A673 (cell line): ENCODE measurements at regions not wholly inside any gene's neighbourhood (a gene's known extent, or its start where the extent isn't known, plus 50 kb on each side); places are given as distances from the start of the nearest gene placed in this dataset.
"Not testable (repeated sequence)": the region's sequence is repeated elsewhere in the genome, so short reads cannot be mapped to it uniquely, and the experiment has no call there.

Experiments used
- BruUV-seq: library from RNA; stranded (reverse); fragments of 400-500 nt; replicated peaks from 2 replicates; lab custom pipeline; 2021; lab: Mats Ljungman, UMichigan
- CTCF ChIA-PET: fragments of 300-600 bp; sonication (Branson Sonifier 250); formaldehyde crosslinking; loops from one replicate; lab custom pipeline; 2022; ENCODE audit warnings: antibody characterized with exemption; lab: Charles Lee
- POLR2A ChIA-PET: fragments of 300-600 bp; sonication (Branson Sonifier 250); formaldehyde crosslinking; loops from one replicate; lab custom pipeline; 2022; ENCODE audit warnings: antibody characterized with exemption; ENCODE audit not compliant: low non-redundant PET; lab: Charles Lee
- DNase-seq: peaks from one replicate; pipeline ENCODE4 v3.0.0-alpha.2; 2015; ENCODE audit warnings: low spot score
- H3K27ac ChIP-seq: fragments of 200-600 bp; sonication (generic); 2 replicates; pipeline ENCODE4 v1.5.1; 2016; ENCODE audit warnings: mixed run types, low read depth, mild to moderate bottlenecking, mixed read lengths, antibody characterized with exemption, low read length; ENCODE audit not compliant: poor library complexity, severe bottlenecking
- H3K27me3 ChIP-seq: fragments of 200-600 bp; sonication (generic); replicated peaks from 2 replicates; pipeline ENCODE4 v1.6.1; 2017; ENCODE audit warnings: mixed run types, low read depth, mild to moderate bottlenecking, mixed read lengths, antibody characterized with exemption, low read length; ENCODE audit not compliant: insufficient read depth, poor library complexity
- H3K36me3 ChIP-seq: fragments of 200-600 bp; sonication (generic); 2 replicates; pipeline ENCODE4 v1.6.1; 2016; ENCODE audit warnings: mixed run types, mild to moderate bottlenecking, mixed read lengths, antibody characterized with exemption, low read length; ENCODE audit not compliant: insufficient read depth, poor library complexity, severe bottlenecking
- H3K4me1 ChIP-seq: fragments of 200-600 bp; sonication (generic); 2 replicates; pipeline ENCODE4 v1.6.1; 2017; ENCODE audit warnings: mixed run types, mild to moderate bottlenecking, mixed read lengths, antibody characterized with exemption, low read length; ENCODE audit not compliant: insufficient read depth, poor library complexity, severe bottlenecking
- H3K4me3 ChIP-seq: fragments of 200-600 bp; sonication (generic); 2 replicates; pipeline ENCODE4 v1.5.1; 2016; ENCODE audit warnings: low read depth, mixed run types, mild to moderate bottlenecking, mixed read lengths, low read length; ENCODE audit not compliant: poor library complexity, severe bottlenecking
- H3K9me3 ChIP-seq: fragments of 200-600 bp; sonication (generic); 2 replicates; pipeline ENCODE4 v1.6.1; 2016; ENCODE audit warnings: mixed run types, low read depth, mild to moderate bottlenecking, mixed read lengths, antibody characterized with exemption, low read length; ENCODE audit not compliant: poor library complexity, severe bottlenecking
- EZH2 ChIP-seq: fragments of 200-600 bp; sonication (generic); IDR thresholded peaks from 2 replicates; pipeline ENCODE4 v1.6.1; 2017; ENCODE audit warnings: borderline replicate concordance, low read depth, mild to moderate bottlenecking, mixed read lengths, antibody characterized with exemption, low read length; ENCODE audit not compliant: poor library complexity, severe bottlenecking
- intact Hi-C: fragments of 100-400 bp; cut with micrococcal nuclease; formaldehyde crosslinking; loops from one replicate; pipeline ENCODE4 v1.10.0; 2022; ENCODE audit not compliant: unreplicated experiment
- TF ChIP-seq, protein P1 (sequence below): fragments of 300-800, 200-600 bp; sonication (generic); conservative IDR thresholded peaks from 2 replicates; pipeline ENCODE4 v1.5.1; 2017; ENCODE audit warnings: low read depth, mild to moderate bottlenecking, antibody characterized with exemption, low read length, moderate library complexity, mixed read lengths

DNA sequence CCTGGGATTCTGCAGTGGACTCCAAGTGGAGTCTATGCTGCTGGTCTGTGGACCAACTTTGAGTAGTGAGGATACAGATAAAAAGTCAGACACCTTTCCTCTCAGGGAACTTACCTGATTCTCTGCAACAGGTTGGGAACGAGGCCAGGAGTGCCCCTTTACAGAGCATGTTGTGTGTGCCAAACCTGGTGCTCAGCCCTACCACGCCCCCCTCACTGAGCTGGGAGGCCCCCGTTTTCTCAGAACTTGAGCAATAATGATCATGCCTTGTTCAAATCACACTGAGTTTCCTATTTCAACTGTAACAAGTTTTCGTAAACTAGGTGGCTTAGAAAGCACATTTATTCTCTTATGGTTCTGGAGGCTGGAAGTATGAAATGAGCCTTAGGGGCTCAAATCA lies 182.0 kb downstream of the COPRS start:
- Histone ChIP-seq H3K27me3 (no peaks in the 10 kb centered on the region), H3K36me3 (no peaks in the 10 kb centered on the region), H3K4me3 (no peak overlapping the region), H3K9me3 (no peaks in the 10 kb centered on the region), H3K4me1 (no peaks in the 10 kb centered on the region), H3K27ac (no peak overlapping the region)
- ChIA-PET POLR2A (no interaction called here), CTCF (no interaction called here)
- no peak for DNase-seq
- TF ChIP-seq, protein P1, sequence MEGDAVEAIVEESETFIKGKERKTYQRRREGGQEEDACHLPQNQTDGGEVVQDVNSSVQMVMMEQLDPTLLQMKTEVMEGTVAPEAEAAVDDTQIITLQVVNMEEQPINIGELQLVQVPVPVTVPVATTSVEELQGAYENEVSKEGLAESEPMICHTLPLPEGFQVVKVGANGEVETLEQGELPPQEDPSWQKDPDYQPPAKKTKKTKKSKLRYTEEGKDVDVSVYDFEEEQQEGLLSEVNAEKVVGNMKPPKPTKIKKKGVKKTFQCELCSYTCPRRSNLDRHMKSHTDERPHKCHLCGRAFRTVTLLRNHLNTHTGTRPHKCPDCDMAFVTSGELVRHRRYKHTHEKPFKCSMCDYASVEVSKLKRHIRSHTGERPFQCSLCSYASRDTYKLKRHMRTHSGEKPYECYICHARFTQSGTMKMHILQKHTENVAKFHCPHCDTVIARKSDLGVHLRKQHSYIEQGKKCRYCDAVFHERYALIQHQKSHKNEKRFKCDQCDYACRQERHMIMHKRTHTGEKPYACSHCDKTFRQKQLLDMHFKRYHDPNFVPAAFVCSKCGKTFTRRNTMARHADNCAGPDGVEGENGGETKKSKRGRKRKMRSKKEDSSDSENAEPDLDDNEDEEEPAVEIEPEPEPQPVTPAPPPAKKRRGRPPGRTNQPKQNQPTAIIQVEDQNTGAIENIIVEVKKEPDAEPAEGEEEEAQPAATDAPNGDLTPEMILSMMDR: no peak
- no peak for TF ChIP-seq EZH2
- intact Hi-C loops: no loop called here
- no TSS peak for BruUV-seq

DNA sequence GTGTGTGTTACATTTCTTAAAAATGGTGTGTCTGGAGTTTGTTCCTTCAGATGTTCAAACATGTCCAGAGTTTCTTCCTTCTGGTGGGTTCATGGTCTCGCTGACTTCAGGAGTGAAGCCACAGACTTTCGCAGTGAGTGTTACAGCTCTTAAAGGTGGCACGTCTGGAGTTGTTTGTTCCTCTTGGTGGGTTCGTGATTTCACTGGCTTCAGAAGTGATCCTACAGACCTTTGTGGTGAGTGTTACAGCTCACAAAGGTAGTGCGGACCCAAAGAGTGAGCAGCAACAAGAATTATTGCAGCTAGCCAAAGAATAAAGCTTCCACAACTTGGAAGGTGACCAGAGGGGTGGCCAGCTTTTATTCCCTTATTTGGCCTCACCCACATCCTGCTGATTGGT lies 183.7 kb downstream of the COPRS start:
- POLR2A ChIA-PET: not testable (repeated sequence)

DNA sequence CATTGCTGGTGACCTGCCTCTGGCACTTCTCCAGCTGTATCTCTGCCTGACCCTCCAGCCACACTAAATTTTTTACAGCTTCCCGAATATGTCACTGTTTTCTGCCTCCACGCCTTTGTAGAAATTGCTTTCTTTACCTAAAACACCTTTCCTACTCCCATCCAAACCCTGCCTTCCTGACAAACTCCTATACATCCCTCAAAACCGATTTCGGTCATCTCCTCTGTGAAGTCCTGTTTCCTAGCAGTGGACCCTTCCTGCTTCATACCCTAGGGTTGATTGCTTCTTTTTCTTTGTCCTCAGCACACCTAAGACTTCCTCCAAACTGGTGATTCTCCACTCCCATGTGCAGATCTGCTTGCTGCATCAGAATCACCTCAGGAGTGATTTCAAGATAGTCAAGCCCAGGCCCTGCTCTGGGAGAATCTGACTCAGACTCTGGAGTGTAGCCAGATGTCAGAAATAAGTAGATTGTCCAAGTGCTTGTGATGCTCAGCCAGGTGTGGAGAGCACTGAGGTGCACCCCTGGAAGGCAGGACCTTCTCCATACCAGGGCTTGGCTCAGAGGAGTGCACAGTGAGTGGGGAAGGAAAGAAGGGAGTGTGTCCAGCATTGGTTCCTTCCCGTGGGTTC lies 184.2 kb downstream of the COPRS start:
- intact Hi-C loops: no loop called here
- DNase-seq: no peak
- Histone ChIP-seq H3K27me3 (no peaks in the 10 kb centered on the region), H3K27ac (no peak overlapping the region), H3K9me3 (no peaks in the 10 kb centered on the region), H3K4me3 (no peak overlapping the region), H3K36me3 (no peaks in the 10 kb centered on the region), H3K4me1 (no peaks in the 10 kb centered on the region)
- CTCF ChIA-PET: no interaction called here
- no peak for TF ChIP-seq EZH2
- TF ChIP-seq, protein P1: no peak
- POLR2A ChIA-PET: no interaction called here
- no TSS peak for BruUV-seq

More for the DNA sequence above, 183.7 kb downstream of the COPRS start:
- intact Hi-C loops, H3K36me3 ChIP-seq, DNase-seq, BruUV-seq, CTCF ChIA-PET, H3K4me1 ChIP-seq, H3K9me3 ChIP-seq, H3K27me3 ChIP-seq, H3K4me3 ChIP-seq, H3K27ac ChIP-seq: not testable (repeated sequence)

- ChIA-PET POLR2A (no interaction called here), CTCF (no interaction called here)
- no peak for TF ChIP-seq EZH2
- TF ChIP-seq, protein P1: no peak
- Histone ChIP-seq H3K9me3 (no peaks in the 10 kb centered on the region), H3K4me3 (no peak overlapping the region), H3K27me3 (no peaks in the 10 kb centered on the region), H3K27ac (no peak overlapping the region), H3K4me1 (no peaks in the 10 kb centered on the region), H3K36me3 (no peaks in the 10 kb centered on the region)
- DNase-seq: no peak
- BruUV-seq: no TSS peak
- intact Hi-C loops: no loop called here
Measured at GRCh38 chr17:31674305-31674704, 184.7 kb downstream of the COPRS start.
